ENCODE measurements at regions not wholly inside any gene's neighbourhood (a gene's known extent, or its start where the extent isn't known, plus 50 kb on each side); places are given as distances from the start of the nearest gene placed in this dataset.

DNA sequence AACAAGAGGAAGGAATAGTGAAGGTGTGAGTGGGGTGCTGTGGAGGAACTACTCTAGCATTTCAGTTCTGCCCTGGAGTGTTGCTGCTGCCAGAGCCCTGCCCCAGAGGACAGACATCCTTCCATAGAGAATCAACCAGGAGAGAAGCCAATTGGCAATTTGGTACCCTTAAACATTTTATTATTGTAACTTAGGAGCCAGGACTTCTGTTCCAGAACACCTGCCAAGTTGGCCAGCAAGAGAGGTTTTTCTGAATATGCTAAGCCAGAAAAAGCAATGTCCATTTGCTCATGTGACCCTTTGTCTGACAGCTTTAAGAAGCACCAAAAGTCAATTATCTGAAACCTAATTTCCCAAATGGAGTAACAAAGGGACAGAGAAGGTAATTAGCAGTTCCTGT is 264.9 kb downstream of the MEX3B start:
- TF ChIP-seq, protein P1, sequence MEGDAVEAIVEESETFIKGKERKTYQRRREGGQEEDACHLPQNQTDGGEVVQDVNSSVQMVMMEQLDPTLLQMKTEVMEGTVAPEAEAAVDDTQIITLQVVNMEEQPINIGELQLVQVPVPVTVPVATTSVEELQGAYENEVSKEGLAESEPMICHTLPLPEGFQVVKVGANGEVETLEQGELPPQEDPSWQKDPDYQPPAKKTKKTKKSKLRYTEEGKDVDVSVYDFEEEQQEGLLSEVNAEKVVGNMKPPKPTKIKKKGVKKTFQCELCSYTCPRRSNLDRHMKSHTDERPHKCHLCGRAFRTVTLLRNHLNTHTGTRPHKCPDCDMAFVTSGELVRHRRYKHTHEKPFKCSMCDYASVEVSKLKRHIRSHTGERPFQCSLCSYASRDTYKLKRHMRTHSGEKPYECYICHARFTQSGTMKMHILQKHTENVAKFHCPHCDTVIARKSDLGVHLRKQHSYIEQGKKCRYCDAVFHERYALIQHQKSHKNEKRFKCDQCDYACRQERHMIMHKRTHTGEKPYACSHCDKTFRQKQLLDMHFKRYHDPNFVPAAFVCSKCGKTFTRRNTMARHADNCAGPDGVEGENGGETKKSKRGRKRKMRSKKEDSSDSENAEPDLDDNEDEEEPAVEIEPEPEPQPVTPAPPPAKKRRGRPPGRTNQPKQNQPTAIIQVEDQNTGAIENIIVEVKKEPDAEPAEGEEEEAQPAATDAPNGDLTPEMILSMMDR (conservative IDR thresholded peaks at IDR 0.05; ENCODE audit: low read depth in 2 of 2): no peak
- TF ChIP-seq POLR2AphosphoS5 (IDR thresholded peaks at IDR 0.05; ENCODE audit: low read depth) (no peak), EZH2 (IDR thresholded peaks at IDR 0.05; ENCODE audit: low read depth, unreplicated experiment) (no peak), STAT1 (IDR thresholded peaks at IDR 0.05; ENCODE audit: unreplicated experiment) (no peak), EZH2phosphoT487 (IDR thresholded peaks at IDR 0.05; ENCODE audit: unreplicated experiment) (no peak), CREB1 (CRISPR knock-in tag; IDR thresholded peaks at IDR 0.05; ENCODE audit: low read depth) (no peak), JUNB (IDR thresholded peaks at IDR 0.05; ENCODE audit: unreplicated experiment) (no peak), NANOG (IDR thresholded peaks at IDR 0.05; ENCODE audit: borderline replicate concordance) (no peak), ZNF114 (CRISPR knock-in tag; IDR thresholded peaks at IDR 0.05) (no peak)
- TF ChIP-seq, protein P2, sequence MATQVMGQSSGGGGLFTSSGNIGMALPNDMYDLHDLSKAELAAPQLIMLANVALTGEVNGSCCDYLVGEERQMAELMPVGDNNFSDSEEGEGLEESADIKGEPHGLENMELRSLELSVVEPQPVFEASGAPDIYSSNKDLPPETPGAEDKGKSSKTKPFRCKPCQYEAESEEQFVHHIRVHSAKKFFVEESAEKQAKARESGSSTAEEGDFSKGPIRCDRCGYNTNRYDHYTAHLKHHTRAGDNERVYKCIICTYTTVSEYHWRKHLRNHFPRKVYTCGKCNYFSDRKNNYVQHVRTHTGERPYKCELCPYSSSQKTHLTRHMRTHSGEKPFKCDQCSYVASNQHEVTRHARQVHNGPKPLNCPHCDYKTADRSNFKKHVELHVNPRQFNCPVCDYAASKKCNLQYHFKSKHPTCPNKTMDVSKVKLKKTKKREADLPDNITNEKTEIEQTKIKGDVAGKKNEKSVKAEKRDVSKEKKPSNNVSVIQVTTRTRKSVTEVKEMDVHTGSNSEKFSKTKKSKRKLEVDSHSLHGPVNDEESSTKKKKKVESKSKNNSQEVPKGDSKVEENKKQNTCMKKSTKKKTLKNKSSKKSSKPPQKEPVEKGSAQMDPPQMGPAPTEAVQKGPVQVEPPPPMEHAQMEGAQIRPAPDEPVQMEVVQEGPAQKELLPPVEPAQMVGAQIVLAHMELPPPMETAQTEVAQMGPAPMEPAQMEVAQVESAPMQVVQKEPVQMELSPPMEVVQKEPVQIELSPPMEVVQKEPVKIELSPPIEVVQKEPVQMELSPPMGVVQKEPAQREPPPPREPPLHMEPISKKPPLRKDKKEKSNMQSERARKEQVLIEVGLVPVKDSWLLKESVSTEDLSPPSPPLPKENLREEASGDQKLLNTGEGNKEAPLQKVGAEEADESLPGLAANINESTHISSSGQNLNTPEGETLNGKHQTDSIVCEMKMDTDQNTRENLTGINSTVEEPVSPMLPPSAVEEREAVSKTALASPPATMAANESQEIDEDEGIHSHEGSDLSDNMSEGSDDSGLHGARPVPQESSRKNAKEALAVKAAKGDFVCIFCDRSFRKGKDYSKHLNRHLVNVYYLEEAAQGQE (IDR thresholded peaks at IDR 0.05; ENCODE audit: unreplicated experiment): no peak
- TF ChIP-seq, protein P3, sequence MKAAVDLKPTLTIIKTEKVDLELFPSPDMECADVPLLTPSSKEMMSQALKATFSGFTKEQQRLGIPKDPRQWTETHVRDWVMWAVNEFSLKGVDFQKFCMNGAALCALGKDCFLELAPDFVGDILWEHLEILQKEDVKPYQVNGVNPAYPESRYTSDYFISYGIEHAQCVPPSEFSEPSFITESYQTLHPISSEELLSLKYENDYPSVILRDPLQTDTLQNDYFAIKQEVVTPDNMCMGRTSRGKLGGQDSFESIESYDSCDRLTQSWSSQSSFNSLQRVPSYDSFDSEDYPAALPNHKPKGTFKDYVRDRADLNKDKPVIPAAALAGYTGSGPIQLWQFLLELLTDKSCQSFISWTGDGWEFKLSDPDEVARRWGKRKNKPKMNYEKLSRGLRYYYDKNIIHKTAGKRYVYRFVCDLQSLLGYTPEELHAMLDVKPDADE (IDR thresholded peaks at IDR 0.05): no peak
- TF ChIP-seq, protein P4, sequence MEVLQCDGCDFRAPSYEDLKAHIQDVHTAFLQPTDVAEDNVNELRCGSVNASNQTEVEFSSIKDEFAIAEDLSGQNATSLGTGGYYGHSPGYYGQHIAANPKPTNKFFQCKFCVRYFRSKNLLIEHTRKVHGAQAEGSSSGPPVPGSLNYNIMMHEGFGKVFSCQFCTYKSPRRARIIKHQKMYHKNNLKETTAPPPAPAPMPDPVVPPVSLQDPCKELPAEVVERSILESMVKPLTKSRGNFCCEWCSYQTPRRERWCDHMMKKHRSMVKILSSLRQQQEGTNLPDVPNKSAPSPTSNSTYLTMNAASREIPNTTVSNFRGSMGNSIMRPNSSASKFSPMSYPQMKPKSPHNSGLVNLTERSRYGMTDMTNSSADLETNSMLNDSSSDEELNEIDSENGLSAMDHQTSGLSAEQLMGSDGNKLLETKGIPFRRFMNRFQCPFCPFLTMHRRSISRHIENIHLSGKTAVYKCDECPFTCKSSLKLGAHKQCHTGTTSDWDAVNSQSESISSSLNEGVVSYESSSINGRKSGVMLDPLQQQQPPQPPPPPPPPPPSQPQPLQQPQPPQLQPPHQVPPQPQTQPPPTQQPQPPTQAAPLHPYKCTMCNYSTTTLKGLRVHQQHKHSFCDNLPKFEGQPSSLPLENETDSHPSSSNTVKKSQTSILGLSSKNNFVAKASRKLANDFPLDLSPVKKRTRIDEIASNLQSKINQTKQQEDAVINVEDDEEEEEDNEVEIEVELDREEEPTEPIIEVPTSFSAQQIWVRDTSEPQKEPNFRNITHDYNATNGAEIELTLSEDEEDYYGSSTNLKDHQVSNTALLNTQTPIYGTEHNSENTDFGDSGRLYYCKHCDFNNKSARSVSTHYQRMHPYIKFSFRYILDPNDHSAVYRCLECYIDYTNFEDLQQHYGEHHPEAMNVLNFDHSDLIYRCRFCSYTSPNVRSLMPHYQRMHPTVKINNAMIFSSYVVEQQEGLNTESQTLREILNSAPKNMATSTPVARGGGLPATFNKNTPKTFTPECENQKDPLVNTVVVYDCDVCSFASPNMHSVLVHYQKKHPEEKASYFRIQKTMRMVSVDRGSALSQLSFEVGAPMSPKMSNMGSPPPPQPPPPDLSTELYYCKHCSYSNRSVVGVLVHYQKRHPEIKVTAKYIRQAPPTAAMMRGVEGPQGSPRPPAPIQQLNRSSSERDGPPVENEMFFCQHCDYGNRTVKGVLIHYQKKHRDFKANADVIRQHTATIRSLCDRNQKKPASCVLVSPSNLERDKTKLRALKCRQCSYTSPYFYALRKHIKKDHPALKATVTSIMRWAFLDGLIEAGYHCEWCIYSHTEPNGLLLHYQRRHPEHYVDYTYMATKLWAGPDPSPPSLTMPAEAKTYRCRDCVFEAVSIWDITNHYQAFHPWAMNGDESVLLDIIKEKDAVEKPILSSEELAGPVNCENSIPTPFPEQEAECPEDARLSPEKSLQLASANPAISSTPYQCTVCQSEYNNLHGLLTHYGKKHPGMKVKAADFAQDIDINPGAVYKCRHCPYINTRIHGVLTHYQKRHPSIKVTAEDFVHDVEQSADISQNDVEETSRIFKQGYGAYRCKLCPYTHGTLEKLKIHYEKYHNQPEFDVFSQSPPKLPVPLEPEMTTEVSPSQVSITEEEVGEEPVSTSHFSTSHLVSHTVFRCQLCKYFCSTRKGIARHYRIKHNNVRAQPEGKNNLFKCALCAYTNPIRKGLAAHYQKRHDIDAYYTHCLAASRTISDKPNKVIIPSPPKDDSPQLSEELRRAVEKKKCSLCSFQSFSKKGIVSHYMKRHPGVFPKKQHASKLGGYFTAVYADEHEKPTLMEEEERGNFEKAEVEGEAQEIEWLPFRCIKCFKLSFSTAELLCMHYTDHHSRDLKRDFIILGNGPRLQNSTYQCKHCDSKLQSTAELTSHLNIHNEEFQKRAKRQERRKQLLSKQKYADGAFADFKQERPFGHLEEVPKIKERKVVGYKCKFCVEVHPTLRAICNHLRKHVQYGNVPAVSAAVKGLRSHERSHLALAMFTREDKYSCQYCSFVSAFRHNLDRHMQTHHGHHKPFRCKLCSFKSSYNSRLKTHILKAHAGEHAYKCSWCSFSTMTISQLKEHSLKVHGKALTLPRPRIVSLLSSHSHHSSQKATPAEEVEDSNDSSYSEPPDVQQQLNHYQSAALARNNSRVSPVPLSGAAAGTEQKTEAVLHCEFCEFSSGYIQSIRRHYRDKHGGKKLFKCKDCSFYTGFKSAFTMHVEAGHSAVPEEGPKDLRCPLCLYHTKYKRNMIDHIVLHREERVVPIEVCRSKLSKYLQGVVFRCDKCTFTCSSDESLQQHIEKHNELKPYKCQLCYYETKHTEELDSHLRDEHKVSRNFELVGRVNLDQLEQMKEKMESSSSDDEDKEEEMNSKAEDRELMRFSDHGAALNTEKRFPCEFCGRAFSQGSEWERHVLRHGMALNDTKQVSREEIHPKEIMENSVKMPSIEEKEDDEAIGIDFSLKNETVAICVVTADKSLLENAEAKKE (CRISPR knock-in tag; IDR thresholded peaks at IDR 0.05): no peak

Measured in GM23338 (cell line).